ENCODE measurements at regions not wholly inside any gene's neighbourhood (a gene's known extent, or its start where the extent isn't known, plus 50 kb on each side); places are given as distances from the start of the nearest gene placed in this dataset.

GRCh38 chr3:101043687-101044078, 50.5 kb upstream of the ABI3BP start:
- no peak for TF ChIP-seq CTCF (conservative IDR thresholded peaks at IDR 0.05; ENCODE audit: low read depth, low read length)
- no peak for DNase-seq (ENCODE audit: low read depth)
- no peak overlapping the region for H3K4me3 ChIP-seq (ENCODE audit: low read depth, low read length)

- no peak for DNase-seq (ENCODE audit: low read depth)
- TF ChIP-seq CTCF (conservative IDR thresholded peaks at IDR 0.05; ENCODE audit: low read depth, low read length): no peak
- no peak overlapping the region for H3K4me3 ChIP-seq (ENCODE audit: low read depth, low read length)
Measured at GRCh38 chr3:101042996-101043686, 49.9 kb upstream of the ABI3BP start.

Measured in epithelial cell of proximal tubule (primary cell).